Right ventricle myocardium inferior (tissue), 1 donor: ENCODE measurements at regions not wholly inside any gene's neighbourhood (a gene's known extent, or its start where the extent isn't known, plus 50 kb on each side); places are given as distances from the start of the nearest gene placed in this dataset.

Source experiments
- ATAC-seq: fragments of 200-7000 bp; cut with Tn5 transposase; one replicate; pipeline ENCODE4 v1.9.1; 2020; ENCODE audit warnings: mild to moderate bottlenecking, moderate library complexity
- DNase-seq: peaks from one replicate; pipeline ENCODE4 v3.0.0; 2021; ENCODE audit errors: missing footprints
- intact Hi-C: fragments of 100-400 bp; cut with DNase I; formaldehyde crosslinking; loops from one replicate; pipeline ENCODE4 v1.11.0; 2022
- donor health status: DM: no; HTN: yes; CAD: no; lungs with severe emphysema.

DNA sequence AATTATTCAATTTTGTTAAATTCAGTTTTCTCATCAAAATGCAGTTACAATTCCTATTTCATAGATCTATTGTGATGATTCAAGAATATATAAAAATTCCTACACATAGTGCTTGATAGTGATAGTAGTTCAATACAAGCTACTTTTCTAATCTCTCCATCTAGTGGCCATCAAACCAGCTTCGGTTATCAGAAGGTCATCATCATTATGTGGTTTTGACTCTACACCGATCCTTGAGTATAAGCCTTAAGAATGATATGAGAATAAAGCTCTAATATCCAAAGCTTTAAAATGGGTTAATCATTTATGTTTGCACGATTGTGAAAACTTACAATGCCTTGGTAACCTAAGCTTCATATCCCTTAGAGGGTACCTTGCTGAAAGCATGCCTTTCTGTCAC lies 167.5 kb upstream of the PREP start:
- DNase-seq (no peak), ATAC-seq (no peak)
- intact Hi-C loops: no loop called here

DNA sequence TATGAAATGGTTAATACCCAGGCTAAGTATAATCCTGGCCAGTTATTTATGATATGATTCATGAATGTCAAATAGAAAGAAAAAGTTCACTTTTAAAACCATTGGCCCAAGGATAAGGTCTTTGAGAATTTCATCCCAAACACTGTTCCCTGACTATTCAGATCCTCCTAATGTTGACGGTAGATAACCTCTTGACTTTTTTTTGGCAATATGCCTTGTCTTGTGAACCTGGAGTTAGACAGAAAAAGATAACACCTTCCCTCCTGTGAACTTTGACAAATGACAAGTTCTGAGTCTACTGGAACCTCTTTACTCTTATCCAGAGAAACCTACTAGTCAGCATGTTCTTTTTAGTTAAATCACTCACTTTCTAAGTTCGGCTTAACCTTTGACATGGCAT lies 166.8 kb upstream of the PREP start:
- ATAC-seq: no peak
- intact Hi-C loops: no loop called here
- no peak for DNase-seq

DNA sequence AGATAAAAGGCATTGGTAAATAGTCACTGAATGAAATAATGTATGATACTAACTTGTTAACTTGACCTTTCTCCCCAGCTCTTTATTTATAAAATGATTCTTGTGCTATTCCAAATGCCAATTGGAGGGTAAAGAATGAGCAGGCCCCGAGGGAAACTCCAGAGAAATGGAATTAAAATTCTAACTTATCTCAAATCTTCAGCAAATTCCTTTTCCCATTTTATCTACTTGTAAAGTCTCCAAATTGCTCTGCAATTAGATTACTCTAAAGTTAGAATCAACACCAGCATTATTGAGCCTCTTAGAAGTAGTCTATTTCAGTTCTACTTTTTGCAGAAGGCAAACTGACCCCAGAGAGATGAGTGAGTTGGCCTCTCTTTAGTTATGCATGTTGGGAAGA lies 165.9 kb upstream of the PREP start:
- intact Hi-C loops: no loop called here
- no peak for DNase-seq
- ATAC-seq: no peak

DNA sequence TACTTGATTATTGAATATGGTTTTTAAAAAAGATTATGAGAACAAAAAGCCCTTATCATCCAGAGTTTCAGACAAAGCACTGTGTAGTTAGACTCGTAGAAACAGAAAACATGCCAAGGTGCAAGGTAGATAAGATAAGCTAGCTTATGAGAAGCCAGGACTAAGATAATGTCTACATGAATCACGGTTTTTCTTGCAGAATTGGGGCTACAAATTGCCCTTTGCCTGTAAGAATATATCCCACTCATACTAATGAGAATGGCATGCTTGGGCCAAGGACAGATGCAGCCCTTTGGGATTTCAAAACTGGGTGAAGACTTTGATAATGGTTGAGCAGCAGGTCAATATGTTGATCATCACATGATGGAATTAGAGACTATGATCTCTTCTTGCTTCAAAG lies 165.3 kb upstream of the PREP start:
- ATAC-seq: no peak
- no peak for DNase-seq
- intact Hi-C loops: no loop called here

DNA sequence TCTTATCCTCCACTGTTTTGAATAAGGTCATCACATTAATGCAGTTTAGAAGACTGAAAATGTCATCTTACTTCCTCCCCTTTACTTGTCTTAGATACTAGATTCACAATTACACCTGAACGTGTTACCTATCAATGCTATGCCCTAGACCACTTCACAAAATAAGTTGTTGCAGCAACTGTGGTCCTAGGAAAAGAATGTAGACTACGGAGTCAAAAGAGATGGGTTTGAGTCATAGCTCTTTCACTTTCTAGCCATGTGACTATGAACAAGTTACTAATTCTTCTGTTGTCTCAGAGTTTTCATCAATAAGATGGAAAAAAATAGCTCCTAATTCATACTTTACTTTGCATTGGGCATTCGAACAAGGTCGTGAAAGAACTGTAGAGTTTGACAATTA lies 164.3 kb upstream of the PREP start:
- no peak for DNase-seq
- intact Hi-C loops: no loop called here
- no peak for ATAC-seq

DNA sequence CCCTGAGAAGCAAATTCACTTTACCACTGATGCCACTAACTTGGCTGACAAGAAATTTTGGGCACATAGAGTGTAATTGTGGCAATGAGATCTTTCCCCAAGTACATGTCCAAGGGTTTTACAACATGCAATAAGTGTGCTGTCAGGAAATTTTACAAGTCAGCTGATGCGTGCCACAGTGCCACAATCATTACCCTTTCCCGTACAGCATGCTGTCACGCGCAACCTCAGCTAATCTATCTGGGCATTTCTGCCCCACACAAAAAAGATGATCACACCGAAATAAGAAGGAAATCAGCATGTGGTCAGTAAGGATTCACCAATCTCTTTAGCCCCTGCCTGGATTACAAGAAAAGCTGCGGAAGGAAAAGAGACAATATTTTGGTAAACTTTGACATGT lies 163.6 kb upstream of the PREP start:
- ATAC-seq: no peak
- DNase-seq: no peak
- intact Hi-C loops: no loop called here

DNA sequence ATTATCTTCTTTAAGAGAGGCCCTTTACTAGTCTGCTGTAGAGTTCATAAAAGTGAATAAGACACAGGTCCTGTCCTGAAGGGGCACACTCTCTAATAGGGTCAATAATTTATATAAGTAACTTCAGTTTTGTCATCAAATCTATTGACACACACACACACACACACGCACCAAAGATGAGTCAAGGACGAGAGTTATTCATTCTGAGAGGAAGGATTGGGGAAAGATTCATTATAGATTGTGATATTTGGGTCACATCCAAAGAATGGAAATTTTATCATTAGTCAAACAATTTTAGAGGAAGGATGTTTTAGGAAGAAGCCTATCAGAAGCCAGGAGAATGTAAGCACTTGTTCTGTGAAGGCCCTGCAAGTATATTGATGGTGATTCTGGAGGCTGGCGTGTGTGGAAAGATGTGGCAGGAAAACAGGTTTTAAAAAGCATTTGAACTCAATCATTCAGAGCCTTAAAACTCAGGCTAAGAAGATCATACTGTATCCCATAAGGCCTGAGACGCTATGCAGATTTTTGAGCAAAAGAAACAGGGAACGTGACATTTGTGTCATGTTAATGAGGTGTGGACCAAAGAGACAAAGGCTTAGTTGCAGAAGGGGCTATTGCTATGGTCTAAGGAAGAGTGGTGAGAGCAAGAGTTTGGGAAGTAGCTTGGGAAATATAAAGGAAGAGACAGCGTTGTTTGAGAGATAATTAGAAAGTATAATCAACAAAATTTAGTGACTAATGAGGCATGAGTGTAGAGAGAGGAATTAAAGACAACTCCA lies 161.4 kb upstream of the PREP start:
- ATAC-seq: no peak
- intact Hi-C loops: no loop called here
- no peak for DNase-seq

DNA sequence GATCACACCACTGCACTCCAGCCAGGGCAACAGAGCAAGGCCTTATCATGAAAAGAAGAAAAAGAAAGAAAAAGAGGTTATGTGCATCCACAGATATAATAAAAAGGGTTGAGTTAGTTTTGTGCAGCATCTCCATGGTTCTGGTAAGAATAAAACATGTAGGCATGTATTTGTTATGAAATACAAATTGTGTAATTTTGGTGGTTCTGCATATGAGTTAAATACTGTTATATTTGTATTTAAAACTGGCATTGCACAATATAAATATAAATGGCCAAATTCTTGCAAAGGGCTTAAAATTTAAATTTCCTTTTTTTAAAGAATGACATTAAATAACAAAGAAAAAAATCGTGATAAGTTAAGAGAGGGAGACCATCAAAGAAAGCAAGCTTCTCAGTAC lies 159.1 kb upstream of the PREP start:
- ATAC-seq: no peak

DNA sequence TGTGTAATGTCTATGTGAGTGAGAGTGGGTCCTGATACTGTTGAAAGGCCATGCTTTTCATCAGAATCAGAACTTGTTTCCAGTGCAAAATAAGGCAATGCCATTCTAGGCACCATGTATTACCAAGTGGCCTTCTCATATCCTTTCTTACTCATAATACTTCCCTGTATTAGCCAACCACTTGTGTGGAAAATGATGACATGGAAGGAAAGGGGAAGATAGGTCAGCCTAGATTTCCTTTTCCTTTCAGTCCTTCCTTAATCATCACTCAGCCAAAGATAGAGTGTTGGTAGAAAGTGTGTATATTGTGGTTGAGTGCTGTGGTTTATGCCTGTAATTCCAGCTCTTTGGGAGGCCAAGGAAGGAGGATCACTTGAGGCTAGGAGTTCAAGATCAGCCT lies 158.6 kb upstream of the PREP start:
- intact Hi-C loops: no loop called here
- DNase-seq (no peak), ATAC-seq (no peak)

More for the DNA sequence above, 159.1 kb upstream of the PREP start:
- no peak for DNase-seq
- intact Hi-C loops: no loop called here

DNA sequence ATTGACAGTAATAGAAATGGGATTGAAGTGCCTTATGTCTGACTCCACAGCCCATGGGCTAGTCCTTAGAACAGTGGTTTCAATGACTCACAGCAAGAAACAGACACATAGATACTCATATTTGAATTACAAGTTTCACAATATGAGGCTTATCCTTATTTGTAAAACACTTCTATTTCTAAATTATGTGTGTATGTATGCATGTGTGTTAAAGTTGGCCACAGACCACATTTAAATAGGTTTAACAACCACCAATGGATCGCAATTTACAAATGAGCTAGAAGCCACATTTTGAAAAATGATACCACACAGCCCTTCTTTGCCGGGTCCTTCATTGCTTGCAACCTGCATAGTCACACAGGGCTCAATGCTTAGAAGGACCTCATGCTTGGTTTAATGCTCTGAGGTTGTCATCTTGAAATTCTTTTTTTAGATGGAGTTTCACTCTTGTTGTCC lies 157.8 kb upstream of the PREP start:
- no peak for DNase-seq
- intact Hi-C loops: no loop called here
- no peak for ATAC-seq

DNA sequence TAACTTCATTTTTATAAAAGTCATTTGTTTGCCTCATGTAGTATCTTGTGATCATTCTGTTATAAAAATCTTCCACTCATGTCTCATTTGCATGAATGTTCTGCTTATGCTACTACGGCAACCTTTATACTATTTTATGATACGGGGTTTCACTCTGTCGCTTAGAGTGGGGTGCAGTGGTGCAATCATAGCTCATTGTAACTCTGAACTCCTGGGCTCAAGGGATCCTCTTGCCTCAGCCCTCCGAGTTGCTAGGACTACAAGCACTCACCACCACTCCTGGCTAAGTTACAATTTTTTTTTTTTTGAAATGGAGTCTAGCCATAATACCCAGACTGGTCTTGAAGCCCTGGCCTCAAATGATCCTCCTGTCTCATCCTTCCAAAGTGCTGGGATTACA lies 154.4 kb upstream of the PREP start:
- no peak for ATAC-seq
- no peak for DNase-seq
- intact Hi-C loops: no loop called here

DNA sequence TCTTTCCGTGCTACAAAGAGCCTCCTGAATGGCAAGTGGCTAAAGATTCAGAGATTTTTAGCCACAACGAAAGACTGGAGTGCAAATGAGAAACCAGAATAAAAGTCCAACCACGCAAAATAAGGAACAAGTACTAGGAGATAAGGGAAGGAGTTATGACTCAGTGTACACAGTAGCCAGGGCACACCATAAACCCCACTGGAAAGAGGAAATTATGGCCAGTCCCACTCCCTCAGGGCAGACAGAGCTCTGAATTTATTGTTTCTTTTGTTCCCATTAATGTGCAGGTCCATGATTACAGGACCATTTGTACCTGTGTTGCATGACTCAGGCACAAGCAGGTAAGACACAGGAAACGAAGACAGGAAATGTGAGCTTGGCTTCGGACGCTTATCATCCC lies 150.3 kb upstream of the PREP start:
- intact Hi-C loops: no loop called here
- no peak for DNase-seq
- no peak for ATAC-seq

DNA sequence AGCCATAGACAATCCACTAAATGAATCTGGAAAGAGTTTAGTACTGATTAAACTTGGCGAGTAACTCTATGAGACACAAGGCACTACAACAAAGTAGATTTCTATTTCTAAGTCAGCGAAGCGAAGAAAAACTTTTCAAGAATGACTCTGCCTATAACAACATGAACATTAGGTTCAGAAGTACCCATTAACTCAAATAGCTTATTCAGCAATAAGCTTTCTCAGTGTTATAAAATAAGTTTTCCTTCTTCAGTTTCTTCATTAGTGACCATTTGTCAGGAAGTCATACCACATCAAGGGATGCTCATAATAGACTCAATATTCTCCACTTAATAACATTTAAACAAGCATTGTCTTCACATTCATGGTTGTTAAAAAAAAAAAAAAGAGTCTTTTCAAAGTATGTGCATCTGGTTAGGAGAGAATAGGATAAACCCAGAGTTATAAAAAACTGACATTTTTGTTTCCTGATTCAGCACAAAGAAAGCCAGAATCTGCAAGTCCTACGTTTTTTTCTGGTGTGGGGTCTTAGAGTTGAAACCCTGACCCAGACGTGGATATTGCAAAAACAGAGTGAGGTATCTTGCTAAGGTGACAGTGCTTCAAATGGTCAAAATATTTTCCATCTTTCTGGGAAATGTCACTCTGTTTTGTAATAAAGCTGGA lies 148.2 kb upstream of the PREP start:
- DNase-seq (no peak), ATAC-seq (no peak)
- intact Hi-C loops: no loop called here

DNA sequence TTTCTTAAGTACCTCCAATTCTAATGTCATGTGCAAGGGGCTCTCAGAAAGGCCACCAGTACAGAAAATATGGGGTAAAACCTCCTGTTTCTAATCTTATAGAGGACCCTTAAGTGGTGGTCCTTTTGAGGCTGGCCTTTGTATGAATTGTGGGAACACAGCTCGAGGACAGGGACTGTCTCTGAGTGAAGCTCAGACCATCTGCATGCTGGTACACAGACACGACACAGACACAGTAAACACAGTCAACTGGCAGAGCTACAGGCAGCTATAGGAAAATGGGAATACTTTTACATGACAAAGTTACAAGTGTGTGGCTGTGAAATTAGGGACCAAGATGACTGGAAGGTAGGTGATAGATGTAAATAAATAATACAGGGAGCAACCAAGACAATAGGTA lies 143.9 kb upstream of the PREP start:
- no peak for ATAC-seq
- no peak for DNase-seq
- intact Hi-C loops: no loop called here

DNA sequence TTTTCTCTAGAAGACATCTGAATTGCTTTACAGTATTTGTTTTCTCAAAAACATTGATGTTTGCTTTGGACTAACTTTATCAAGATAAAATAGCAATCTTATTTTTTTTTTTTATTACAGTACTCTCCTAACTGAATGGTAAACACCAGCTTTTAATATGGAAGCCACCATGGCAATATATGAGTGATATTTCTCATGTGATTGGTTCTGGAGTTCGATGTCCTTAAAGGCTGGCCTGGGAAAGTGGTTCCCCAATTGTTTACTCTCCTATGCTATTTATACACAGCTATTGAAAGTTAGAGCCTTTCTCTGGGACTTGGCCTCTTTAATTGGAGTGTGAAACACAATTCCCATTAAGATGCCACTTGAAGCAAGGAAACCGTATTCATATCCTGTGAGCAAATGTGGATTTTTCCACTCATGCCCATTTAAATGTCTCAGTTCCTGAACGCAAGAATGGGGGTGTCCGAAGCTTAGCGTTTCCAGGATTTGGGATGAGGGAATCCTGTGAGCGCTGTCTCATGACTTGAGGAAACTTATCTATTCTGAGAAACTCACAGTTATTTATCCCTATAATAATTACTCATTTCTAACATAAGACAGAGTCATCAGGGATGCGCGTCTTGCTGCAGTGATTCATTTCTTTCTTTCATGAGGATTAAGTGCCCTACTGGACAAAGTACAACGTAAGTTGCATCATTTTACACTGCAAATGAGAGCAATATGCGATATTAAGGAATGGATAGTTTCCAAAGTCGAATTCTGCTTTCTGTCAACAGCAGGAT lies 143.3 kb upstream of the PREP start:
- intact Hi-C loops: no loop called here
- DNase-seq (no peak), ATAC-seq (no peak)

DNA sequence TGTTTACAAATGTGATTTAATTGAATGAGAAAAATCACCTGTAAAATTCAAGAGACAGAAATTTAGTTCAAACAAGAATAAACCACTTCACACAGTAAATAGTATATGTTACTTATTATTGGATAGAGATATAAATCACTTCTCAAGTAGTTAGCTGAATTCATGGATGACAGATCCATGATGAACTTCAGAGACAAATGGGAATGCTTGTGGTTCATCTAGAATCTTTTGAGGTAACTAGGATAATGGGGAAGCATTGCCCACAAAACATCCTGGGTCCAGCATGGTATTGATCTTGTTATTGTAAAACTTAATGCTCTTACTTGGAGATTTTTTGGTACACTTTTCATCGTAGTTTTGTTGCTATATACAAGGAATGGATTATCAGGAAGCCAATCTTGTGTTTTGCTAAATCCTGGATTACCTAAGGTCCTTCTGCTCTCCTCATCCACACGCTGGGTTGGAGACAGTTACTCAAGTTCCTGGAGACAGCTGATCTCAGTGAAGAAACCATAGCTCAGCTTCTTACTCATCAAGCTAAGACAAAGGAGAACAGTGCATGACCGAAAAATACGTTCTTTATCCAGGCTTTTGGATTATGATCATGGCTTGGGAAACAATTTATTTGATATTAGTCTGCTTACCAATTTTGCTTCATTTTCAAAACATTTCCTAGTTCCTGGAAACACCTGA lies 142.5 kb upstream of the PREP start:
- no peak for ATAC-seq
- no peak for DNase-seq
- intact Hi-C loops: no loop called here

DNA sequence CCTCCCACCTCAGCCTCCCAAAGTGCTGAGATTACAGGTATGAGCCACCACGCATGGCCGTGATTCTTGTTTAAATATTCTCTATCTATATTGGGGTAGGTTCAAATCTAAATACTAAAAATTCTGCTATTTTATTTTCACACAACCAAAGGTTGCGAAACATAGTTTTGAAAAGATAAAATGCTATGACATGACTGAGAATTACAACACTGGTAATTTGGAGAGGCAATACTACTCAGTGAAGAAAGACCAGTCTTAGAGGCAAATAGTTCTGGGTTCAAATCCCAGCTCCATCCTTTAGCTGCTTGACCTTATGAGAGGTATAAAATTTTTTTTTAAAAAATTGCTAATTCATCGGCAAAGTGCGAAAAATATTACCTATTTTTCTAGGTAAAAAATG lies 137.0 kb upstream of the PREP start:
- intact Hi-C loops: no loop called here
- DNase-seq (no peak), ATAC-seq (no peak)

DNA sequence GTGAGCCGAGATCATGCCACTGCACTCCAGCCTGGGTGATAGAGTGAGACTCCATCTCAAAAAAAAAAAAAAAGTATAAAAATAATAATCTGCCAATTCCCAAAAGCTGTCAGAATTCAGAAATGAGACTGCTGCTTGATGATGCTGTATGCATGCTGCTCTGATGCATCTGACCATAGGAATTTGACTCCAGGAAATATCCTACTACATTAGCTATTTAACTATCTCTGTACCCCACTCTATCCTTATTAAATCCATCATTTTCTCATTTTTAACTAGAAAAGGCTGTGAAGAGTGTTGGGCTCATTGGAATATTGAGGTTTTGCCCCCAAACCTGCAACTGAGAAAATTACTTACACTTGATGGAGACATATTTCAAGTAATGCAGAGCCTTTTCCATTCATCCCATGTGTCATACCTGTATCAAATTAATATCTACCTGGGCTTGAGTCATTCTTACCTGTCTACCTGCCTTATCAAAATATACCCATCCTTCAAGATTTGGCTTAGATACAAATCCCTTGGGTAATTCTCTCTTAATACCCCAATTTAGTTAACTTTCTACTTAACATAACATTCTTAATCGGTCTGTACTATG lies 135.2 kb upstream of the PREP start:
- no peak for DNase-seq
- intact Hi-C loops: no loop called here
- ATAC-seq: no peak

DNA sequence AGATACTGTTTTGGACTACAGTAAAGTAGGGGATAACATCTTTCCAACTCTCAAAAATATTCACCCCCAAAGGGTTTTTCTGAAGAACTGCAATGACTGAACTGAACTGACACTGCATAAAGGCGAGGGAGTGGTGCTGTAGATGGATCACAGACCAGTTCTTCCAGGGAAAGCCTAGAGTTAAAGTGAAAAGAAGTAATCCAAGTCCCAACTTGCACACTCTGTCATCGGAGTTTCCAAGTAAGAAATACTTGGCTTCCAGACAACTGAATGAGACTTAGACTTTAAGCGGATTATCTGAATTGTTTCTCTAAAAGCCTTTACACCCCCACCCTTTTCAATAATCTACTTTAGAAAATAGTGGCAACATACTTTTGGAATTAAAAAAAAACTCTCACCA lies 134.1 kb upstream of the PREP start:
- intact Hi-C loops: no loop called here
- ATAC-seq: no peak

More for the DNA sequence above, 134.1 kb upstream of the PREP start:
- no peak for DNase-seq
